GM19455 (cell line): ENCODE measurements at regions not wholly inside any gene's neighbourhood (a gene's known extent, or its start where the extent isn't known, plus 50 kb on each side); places are given as distances from the start of the nearest gene placed in this dataset.
"Not testable (repeated sequence)": the region's sequence is repeated elsewhere in the genome, so short reads cannot be mapped to it uniquely, and the experiment has no call there.

Experiments
- ATAC-seq: cut with Tn5 transposase; IDR thresholded peaks from one replicate; pipeline ENCODE4 v1.9.1; 2021; ENCODE audit not compliant: unreplicated experiment

GRCh38 chrX:39677978-39678791, 419.6 kb downstream of the BCOR start:
- ATAC-seq = no peak

- ATAC-seq = no peak
Observed at GRCh38 chrX:39678914-39679313, 418.8 kb downstream of the BCOR start.

- ATAC-seq = no peak
Observed at GRCh38 chrX:39679497-39680157, 418.1 kb downstream of the BCOR start.

- ATAC-seq = no peak
Observed at GRCh38 chrX:39681885-39682284, 415.9 kb downstream of the BCOR start.

GRCh38 chrX:39682778-39683177, 415.0 kb downstream of the BCOR start:
- ATAC-seq = no peak

- no peak for ATAC-seq
Observed at GRCh38 chrX:39688219-39688575, 409.6 kb downstream of the BCOR start.

- no peak for ATAC-seq
Observed at GRCh38 chrX:39688576-39689375, 409.0 kb downstream of the BCOR start.

GRCh38 chrX:39689376-39690104, 408.2 kb downstream of the BCOR start:
- ATAC-seq = no peak

- ATAC-seq = no peak
Observed at GRCh38 chrX:39690541-39691415, 407.0 kb downstream of the BCOR start.

- no peak for ATAC-seq
Observed at GRCh38 chrX:39691724-39692123, 406.0 kb downstream of the BCOR start.

GRCh38 chrX:39692796-39693195, 405.0 kb downstream of the BCOR start:
- no peak for ATAC-seq

GRCh38 chrX:39693298-39693697, 404.5 kb downstream of the BCOR start:
- no peak for ATAC-seq

- ATAC-seq = not testable (repeated sequence)
Observed at GRCh38 chrX:39702636-39703035, 395.1 kb downstream of the BCOR start.

GRCh38 chrX:39703307-39703706, 394.5 kb downstream of the BCOR start:
- no peak for ATAC-seq

GRCh38 chrX:39704590-39704989, 393.2 kb downstream of the BCOR start:
- no peak for ATAC-seq

GRCh38 chrX:39705290-39705689, 392.5 kb downstream of the BCOR start:
- ATAC-seq = no peak

GRCh38 chrX:39709364-39709763, 388.4 kb downstream of the BCOR start:
- no peak for ATAC-seq

GRCh38 chrX:39709812-39710211, 387.9 kb downstream of the BCOR start:
- ATAC-seq = no peak

- no peak for ATAC-seq
Observed at GRCh38 chrX:39710776-39711175, 387.0 kb downstream of the BCOR start.

GRCh38 chrX:39714471-39714870, 383.3 kb downstream of the BCOR start:
- no peak for ATAC-seq
